ENCODE measurements at regions not wholly inside any gene's neighbourhood (a gene's known extent, or its start where the extent isn't known, plus 50 kb on each side); places are given as distances from the start of the nearest gene placed in this dataset.

DNA sequence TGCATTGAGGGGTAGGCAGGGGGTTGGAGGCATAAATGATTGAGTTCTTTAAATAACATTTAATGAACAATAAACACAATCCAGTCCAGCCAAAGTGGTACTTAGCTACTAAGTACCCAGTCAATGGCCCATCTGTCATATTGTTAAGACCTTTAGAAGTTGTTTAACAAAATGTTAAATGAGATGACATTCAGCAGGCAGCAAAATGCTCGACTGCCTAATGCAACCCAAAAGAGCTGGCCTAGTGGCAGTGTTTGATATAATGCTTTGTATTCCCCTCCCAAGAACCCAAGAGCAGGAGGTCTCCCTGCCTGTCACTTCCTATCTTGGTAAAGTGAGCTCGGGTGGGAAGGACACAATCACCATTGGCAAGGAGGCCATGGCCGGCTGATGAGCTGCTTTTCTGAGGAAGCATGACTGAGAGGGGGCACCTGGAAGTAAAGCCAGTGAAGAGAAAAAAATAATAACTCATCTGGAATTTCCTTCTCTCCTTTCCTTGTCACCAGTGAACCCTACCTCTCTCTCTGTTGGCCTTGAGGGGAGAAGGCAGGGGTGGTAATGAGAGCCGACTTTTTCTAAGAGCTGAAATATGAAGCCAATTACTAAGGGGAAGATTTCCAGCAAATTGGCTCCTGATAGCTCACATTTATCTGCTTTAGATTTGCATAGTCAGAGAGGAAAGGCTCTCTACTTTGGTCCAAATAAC lies 140.6 kb downstream of the C1D start:
- no peak overlapping the region for H4K8ac ChIP-seq (ENCODE audit: low read depth, low read length)
- no peak for DNase-seq (ENCODE audit: low spot score)
- no peaks in the 10 kb centered on the region for H3K9me3 ChIP-seq (replicated peaks in 1 of 2; ENCODE audit: control insufficient read depth in 2 of 2, insufficient read depth in 1 of 2, low read depth in 1 of 2, low read length in 2 of 2)
- H2BK5ac ChIP-seq (ENCODE audit: low read length): no peak overlapping the region
- H2AFZ ChIP-seq (ENCODE audit: low read length): no peak overlapping the region
- no peak overlapping the region for H3K9ac ChIP-seq (ENCODE audit: low read depth, low read length, poor library complexity)
- H4K91ac ChIP-seq (ENCODE audit: low read depth, low read length, poor library complexity): no peak overlapping the region
- no peak overlapping the region for H3K18ac ChIP-seq (ENCODE audit: low read length)
- no peak overlapping the region for H3K23ac ChIP-seq (ENCODE audit: low read depth, low read length, poor library complexity)
- no peaks in the 10 kb centered on the region for H3K79me1 ChIP-seq (ENCODE audit: low read depth, low read length)
- H3K4ac ChIP-seq (ENCODE audit: low read length): no peak overlapping the region
- H3K4me3 ChIP-seq (ENCODE audit: low read length in 2 of 2): no peak overlapping the region
- no CpG with 5 or more reads among the region's 4 CpGs for WGBS, 2 donors (ENCODE audit: extremely low coverage in 2 of 2, insufficient read length in 2 of 2, insufficient replicate concordance in 1 of 2)
- no peak overlapping the region for H2BK15ac ChIP-seq (ENCODE audit: low read length)
- no peak overlapping the region for H2BK120ac ChIP-seq (ENCODE audit: low read depth, low read length)
- H3K4me2 ChIP-seq (ENCODE audit: insufficient read depth, low read length, poor library complexity, severe bottlenecking): no peak overlapping the region
- H3K27ac ChIP-seq (replicated peaks; ENCODE audit: low read length): no peak overlapping the region
- no peak overlapping the region for H2AK5ac ChIP-seq (ENCODE audit: low read depth, low read length)
- H2BK12ac ChIP-seq (ENCODE audit: low read length): no peak overlapping the region
- H3K36me3 ChIP-seq (replicated peaks in 1 of 2; ENCODE audit: control insufficient read depth in 2 of 2, insufficient read depth in 2 of 2, low read length in 2 of 2): no peaks in the 10 kb centered on the region
- no peaks in the 10 kb centered on the region for H3K4me1 ChIP-seq (ENCODE audit: control insufficient read depth in 2 of 2, insufficient read depth in 1 of 2, low read depth in 1 of 2, low read length in 2 of 2)
- no peaks in the 10 kb centered on the region for H3K27me3 ChIP-seq (ENCODE audit: control insufficient read depth in 3 of 3, insufficient read depth in 3 of 3, low read depth in 1 of 3, low read length in 3 of 3)
- no peak overlapping the region for H3K14ac ChIP-seq (ENCODE audit: low read length)

DNA sequence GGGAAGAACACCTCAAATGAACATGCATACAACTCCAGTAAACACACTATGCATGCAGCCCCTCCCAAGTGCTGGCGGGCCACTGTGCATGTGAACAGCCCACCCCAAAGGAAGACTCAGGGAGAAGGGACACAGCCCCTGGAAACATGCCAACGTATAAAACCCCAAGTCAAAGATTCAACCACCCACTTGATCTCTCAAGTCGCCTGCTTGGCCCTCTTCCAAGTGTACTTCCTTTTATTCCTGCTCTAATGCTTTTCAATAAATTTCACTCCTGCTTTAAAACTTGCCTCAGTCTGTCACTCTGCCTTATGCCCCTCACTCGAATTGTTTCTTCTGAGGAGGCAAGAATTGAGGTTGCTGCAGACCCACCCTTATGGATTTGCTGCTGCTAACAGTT lies 139.1 kb downstream of the C1D start:
- no peak overlapping the region for H4K8ac ChIP-seq (ENCODE audit: low read depth, low read length)
- H2BK15ac ChIP-seq (ENCODE audit: low read length): no peak overlapping the region
- H3K23ac ChIP-seq (ENCODE audit: low read depth, low read length, poor library complexity): no peak overlapping the region
- H3K4me3 ChIP-seq (ENCODE audit: low read length in 2 of 2): no peak overlapping the region
- no peaks in the 10 kb centered on the region for H3K79me1 ChIP-seq (ENCODE audit: low read depth, low read length)
- H3K4me2 ChIP-seq (ENCODE audit: insufficient read depth, low read length, poor library complexity, severe bottlenecking): no peak overlapping the region
- no peak overlapping the region for H2AFZ ChIP-seq (ENCODE audit: low read length)
- H2BK12ac ChIP-seq (ENCODE audit: low read length): no peak overlapping the region
- no peak overlapping the region for H3K9ac ChIP-seq (ENCODE audit: low read depth, low read length, poor library complexity)
- no peaks in the 10 kb centered on the region for H3K27me3 ChIP-seq (ENCODE audit: control insufficient read depth in 3 of 3, insufficient read depth in 3 of 3, low read depth in 1 of 3, low read length in 3 of 3)
- no CpG with 5 or more reads among the region's 4 CpGs for WGBS, 2 donors (ENCODE audit: extremely low coverage in 2 of 2, insufficient read length in 2 of 2, insufficient replicate concordance in 1 of 2)
- H2BK5ac ChIP-seq (ENCODE audit: low read length): no peak overlapping the region
- no peak overlapping the region for H2BK120ac ChIP-seq (ENCODE audit: low read depth, low read length)
- no peak overlapping the region for H4K91ac ChIP-seq (ENCODE audit: low read depth, low read length, poor library complexity)
- no peak overlapping the region for H3K27ac ChIP-seq (replicated peaks; ENCODE audit: low read length)
- no peak for DNase-seq (ENCODE audit: low spot score)
- no peaks in the 10 kb centered on the region for H3K36me3 ChIP-seq (replicated peaks in 1 of 2; ENCODE audit: control insufficient read depth in 2 of 2, insufficient read depth in 2 of 2, low read length in 2 of 2)
- H3K4ac ChIP-seq (ENCODE audit: low read length): no peak overlapping the region
- no peaks in the 10 kb centered on the region for H3K9me3 ChIP-seq (replicated peaks in 1 of 2; ENCODE audit: control insufficient read depth in 2 of 2, insufficient read depth in 1 of 2, low read depth in 1 of 2, low read length in 2 of 2)
- H3K14ac ChIP-seq (ENCODE audit: low read length): no peak overlapping the region
- H3K4me1 ChIP-seq (ENCODE audit: control insufficient read depth in 2 of 2, insufficient read depth in 1 of 2, low read depth in 1 of 2, low read length in 2 of 2): peaks cover 0 to 3% of the 10 kb centered on the region in 2 donors
- no peak overlapping the region for H2AK5ac ChIP-seq (ENCODE audit: low read depth, low read length)
- H3K18ac ChIP-seq (ENCODE audit: low read length): no peak overlapping the region

DNA sequence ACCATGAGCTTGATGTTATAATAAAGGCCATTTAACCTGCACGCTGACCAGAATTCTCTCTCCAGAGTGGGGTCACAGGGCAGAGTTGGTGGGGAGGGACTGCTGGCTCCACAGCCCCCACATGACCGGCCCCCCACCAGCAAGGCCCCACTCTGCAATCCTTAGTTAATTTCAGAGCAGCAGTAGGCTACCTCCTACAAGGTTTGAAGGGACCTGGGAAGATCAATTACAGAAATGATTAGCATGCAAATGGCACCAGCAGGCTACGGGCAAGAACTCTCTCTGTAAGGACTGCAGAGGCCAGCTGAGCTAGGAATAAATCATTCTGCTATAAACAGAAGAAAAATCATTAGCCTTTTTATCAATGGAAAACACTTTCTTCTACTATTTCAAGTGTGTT lies 135.3 kb downstream of the C1D start:
- Histone ChIP-seq H4K91ac (ENCODE audit: low read depth, low read length, poor library complexity) (no peak overlapping the region), H3K27me3 (ENCODE audit: control insufficient read depth in 3 of 3, insufficient read depth in 3 of 3, low read depth in 1 of 3, low read length in 3 of 3) (no peaks in the 10 kb centered on the region), H2BK120ac (ENCODE audit: low read depth, low read length) (no peak overlapping the region), H2BK15ac (ENCODE audit: low read length) (no peak overlapping the region), H2AFZ (ENCODE audit: low read length) (no peak overlapping the region), H3K4me1 (ENCODE audit: control insufficient read depth in 2 of 2, insufficient read depth in 1 of 2, low read depth in 1 of 2, low read length in 2 of 2) (peaks cover 2 to 12% of the 10 kb centered on the region in 2 donors), H3K9ac (ENCODE audit: low read depth, low read length, poor library complexity) (no peak overlapping the region), H3K36me3 (replicated peaks in 1 of 2; ENCODE audit: control insufficient read depth in 2 of 2, insufficient read depth in 2 of 2, low read length in 2 of 2) (no peaks in the 10 kb centered on the region), H2AK5ac (ENCODE audit: low read depth, low read length) (no peak overlapping the region), H3K4me2 (ENCODE audit: insufficient read depth, low read length, poor library complexity, severe bottlenecking) (no peak overlapping the region), H2BK12ac (ENCODE audit: low read length) (no peak overlapping the region), H3K9me3 (replicated peaks in 1 of 2; ENCODE audit: control insufficient read depth in 2 of 2, insufficient read depth in 1 of 2, low read depth in 1 of 2, low read length in 2 of 2) (no peaks in the 10 kb centered on the region), H4K8ac (ENCODE audit: low read depth, low read length) (no peak overlapping the region), H3K79me1 (ENCODE audit: low read depth, low read length) (no peaks in the 10 kb centered on the region), H3K23ac (ENCODE audit: low read depth, low read length, poor library complexity) (no peak overlapping the region), H3K27ac (replicated peaks; ENCODE audit: low read length) (no peak overlapping the region), H2BK5ac (ENCODE audit: low read length) (no peak overlapping the region), H3K14ac (ENCODE audit: low read length) (no peak overlapping the region), H3K4me3 (ENCODE audit: low read length in 2 of 2) (no peak overlapping the region), H3K4ac (ENCODE audit: low read length) (no peak overlapping the region), H3K18ac (ENCODE audit: low read length) (no peak overlapping the region)
- DNase-seq (ENCODE audit: low spot score): no peak
- WGBS, 2 donors (ENCODE audit: extremely low coverage in 2 of 2, insufficient read length in 2 of 2, insufficient replicate concordance in 1 of 2): no CpG with 5 or more reads among the region's 3 CpGs

DNA sequence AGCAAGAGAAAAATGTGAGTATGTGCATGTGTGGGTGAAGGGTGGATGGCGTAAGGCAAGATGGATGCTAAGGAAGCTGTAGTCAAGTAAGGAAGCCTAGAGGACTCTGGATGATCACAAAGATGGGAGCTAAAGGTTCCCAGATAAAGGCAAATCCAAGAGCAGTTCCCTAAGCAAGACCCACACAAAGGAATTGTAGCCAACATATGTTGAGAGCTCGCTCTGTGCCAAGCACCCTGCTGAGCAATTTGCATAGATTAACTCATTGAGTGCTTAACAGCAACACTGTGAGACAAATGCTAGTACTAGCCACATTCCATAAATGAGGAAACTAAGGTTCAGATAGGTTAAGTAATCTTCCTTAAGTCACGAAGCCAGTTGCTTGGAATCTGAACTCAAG lies 132.6 kb downstream of the C1D start:
- no peak overlapping the region for H3K23ac ChIP-seq (ENCODE audit: low read depth, low read length, poor library complexity)
- no peak overlapping the region for H3K4ac ChIP-seq (ENCODE audit: low read length)
- no peak overlapping the region for H2BK120ac ChIP-seq (ENCODE audit: low read depth, low read length)
- WGBS, 2 donors (ENCODE audit: extremely low coverage in 2 of 2, insufficient read length in 2 of 2, insufficient replicate concordance in 1 of 2): no CpG with 5 or more reads among the region's 3 CpGs
- peaks cover 0 to 1% (median 0%) of the 10 kb centered on the region in 3 experiments for H3K27me3 ChIP-seq (ENCODE audit: control insufficient read depth in 3 of 3, insufficient read depth in 3 of 3, low read depth in 1 of 3, low read length in 3 of 3)
- peaks cover 2 to 12% of the 10 kb centered on the region in 2 donors for H3K4me1 ChIP-seq (ENCODE audit: control insufficient read depth in 2 of 2, insufficient read depth in 1 of 2, low read depth in 1 of 2, low read length in 2 of 2)
- H3K18ac ChIP-seq (ENCODE audit: low read length): no peak overlapping the region
- no peak overlapping the region for H2AFZ ChIP-seq (ENCODE audit: low read length)
- H2AK5ac ChIP-seq (ENCODE audit: low read depth, low read length): no peak overlapping the region
- peaks cover 0 to 2% of the 10 kb centered on the region in 2 donors for H3K9me3 ChIP-seq (replicated peaks in 1 of 2; ENCODE audit: control insufficient read depth in 2 of 2, insufficient read depth in 1 of 2, low read depth in 1 of 2, low read length in 2 of 2)
- DNase-seq (ENCODE audit: low spot score): no peak
- no peak overlapping the region for H3K4me3 ChIP-seq (ENCODE audit: low read length in 2 of 2)
- H2BK15ac ChIP-seq (ENCODE audit: low read length): no peak overlapping the region
- H3K14ac ChIP-seq (ENCODE audit: low read length): no peak overlapping the region
- no peak overlapping the region for H4K8ac ChIP-seq (ENCODE audit: low read depth, low read length)
- H4K91ac ChIP-seq (ENCODE audit: low read depth, low read length, poor library complexity): no peak overlapping the region
- H3K4me2 ChIP-seq (ENCODE audit: insufficient read depth, low read length, poor library complexity, severe bottlenecking): no peak overlapping the region
- no peak overlapping the region for H3K9ac ChIP-seq (ENCODE audit: low read depth, low read length, poor library complexity)
- no peak overlapping the region for H2BK5ac ChIP-seq (ENCODE audit: low read length)
- H3K79me1 ChIP-seq (ENCODE audit: low read depth, low read length): no peaks in the 10 kb centered on the region
- no peak overlapping the region for H3K27ac ChIP-seq (replicated peaks; ENCODE audit: low read length)
- no peak overlapping the region for H2BK12ac ChIP-seq (ENCODE audit: low read length)
- no peaks in the 10 kb centered on the region for H3K36me3 ChIP-seq (replicated peaks in 1 of 2; ENCODE audit: control insufficient read depth in 2 of 2, insufficient read depth in 2 of 2, low read length in 2 of 2)
